ENCODE measurements at regions not wholly inside any gene's neighbourhood (a gene's known extent, or its start where the extent isn't known, plus 50 kb on each side); places are given as distances from the start of the nearest gene placed in this dataset.
A peak's percentile ranks its signal among the peaks of the same experiment; 100 is the strongest.

GRCh38 chr1:239947801-239948200 lies 143.9 kb upstream of the FMN2 start:
- H4K5ac ChIP-seq (ENCODE audit: low read depth, low read length) = no peak overlapping the region
- no peaks in the 10 kb centered on the region for H3K36me3 ChIP-seq (ENCODE audit: control insufficient read depth, insufficient read depth, low read length)
- H4K8ac ChIP-seq (ENCODE audit: low read depth in 2 of 2, low read length in 2 of 2) = no peak overlapping the region
- TF ChIP-seq CEBPB (IDR thresholded peaks at IDR 0.05; ENCODE audit: low read depth, low read length) = no peak
- no peak for TF ChIP-seq MAFK (IDR thresholded peaks at IDR 0.05; ENCODE audit: low read depth, low read length)
- no peak for TF ChIP-seq SMC3 (IDR thresholded peaks at IDR 0.05; ENCODE audit: low read depth, low read length)
- TF ChIP-seq USF2 (IDR thresholded peaks at IDR 0.05; ENCODE audit: low read depth, low read length) = no peak
- TF ChIP-seq CHD1 (IDR thresholded peaks at IDR 0.05; ENCODE audit: low read depth, low read length) = no peak
- TF ChIP-seq NFE2L2 (IDR thresholded peaks at IDR 0.05; ENCODE audit: low read depth, low read length) = no peak
- no peak for TF ChIP-seq ELK1 (IDR thresholded peaks at IDR 0.05; ENCODE audit: borderline replicate concordance, low read depth, low read length)
- no peak for TF ChIP-seq MAZ (IDR thresholded peaks at IDR 0.05; ENCODE audit: borderline replicate concordance, low read depth, low read length)
- no peak for TF ChIP-seq RFX5 (IDR thresholded peaks at IDR 0.05; ENCODE audit: low read depth, low read length)
- no peak for TF ChIP-seq RAD21 (IDR thresholded peaks at IDR 0.05; ENCODE audit: low read length)
- TF ChIP-seq RCOR1 (IDR thresholded peaks at IDR 0.05; ENCODE audit: insufficient replicate concordance, low read length) = no peak
- TF ChIP-seq FOS (IDR thresholded peaks at IDR 0.05; ENCODE audit: low read depth, low read length) = no peak
- no peak for TF ChIP-seq MXI1 (IDR thresholded peaks at IDR 0.05; ENCODE audit: borderline replicate concordance, low read depth, low read length)
- TF ChIP-seq, protein P1, sequence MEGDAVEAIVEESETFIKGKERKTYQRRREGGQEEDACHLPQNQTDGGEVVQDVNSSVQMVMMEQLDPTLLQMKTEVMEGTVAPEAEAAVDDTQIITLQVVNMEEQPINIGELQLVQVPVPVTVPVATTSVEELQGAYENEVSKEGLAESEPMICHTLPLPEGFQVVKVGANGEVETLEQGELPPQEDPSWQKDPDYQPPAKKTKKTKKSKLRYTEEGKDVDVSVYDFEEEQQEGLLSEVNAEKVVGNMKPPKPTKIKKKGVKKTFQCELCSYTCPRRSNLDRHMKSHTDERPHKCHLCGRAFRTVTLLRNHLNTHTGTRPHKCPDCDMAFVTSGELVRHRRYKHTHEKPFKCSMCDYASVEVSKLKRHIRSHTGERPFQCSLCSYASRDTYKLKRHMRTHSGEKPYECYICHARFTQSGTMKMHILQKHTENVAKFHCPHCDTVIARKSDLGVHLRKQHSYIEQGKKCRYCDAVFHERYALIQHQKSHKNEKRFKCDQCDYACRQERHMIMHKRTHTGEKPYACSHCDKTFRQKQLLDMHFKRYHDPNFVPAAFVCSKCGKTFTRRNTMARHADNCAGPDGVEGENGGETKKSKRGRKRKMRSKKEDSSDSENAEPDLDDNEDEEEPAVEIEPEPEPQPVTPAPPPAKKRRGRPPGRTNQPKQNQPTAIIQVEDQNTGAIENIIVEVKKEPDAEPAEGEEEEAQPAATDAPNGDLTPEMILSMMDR (conservative IDR thresholded peaks at IDR 0.05; ENCODE audit: low read depth, low read length) = no peak
- no peak for TF ChIP-seq BHLHE40 (IDR thresholded peaks at IDR 0.05; ENCODE audit: low read depth, low read length)
- no peak for TF ChIP-seq POLR2A (IDR thresholded peaks at IDR 0.05; ENCODE audit: low read depth, low read length)
- no peak overlapping the region for H2AFZ ChIP-seq (replicated peaks; ENCODE audit: low read length, poor library complexity)
- H3K4me1 ChIP-seq (ENCODE audit: control insufficient read depth, insufficient read depth, low read length) = no peaks in the 10 kb centered on the region
- no peak overlapping the region for H2BK5ac ChIP-seq (ENCODE audit: low read depth, low read length, poor library complexity, severe bottlenecking)
- CTCF ChIA-PET = no interaction called here
- ATAC-seq (ENCODE audit: low read depth) = no peak
- no peak overlapping the region for H2BK15ac ChIP-seq (ENCODE audit: low read depth, low read length)
- peak; percentile 16 for DNase-seq
- H3K14ac ChIP-seq (replicated peaks; ENCODE audit: low read depth, low read length) = no peak overlapping the region
- no peak overlapping the region for H3K27ac ChIP-seq (ENCODE audit: insufficient read depth, low read length)
- dilution Hi-C loops (cut with HindIII; ENCODE audit: low sequenced_read_pairs, unreplicated experiment) = no loop called here
- no peak overlapping the region for H2BK20ac ChIP-seq (ENCODE audit: low read depth, low read length)
- H4K20me1 ChIP-seq (ENCODE audit: insufficient read depth, low read length) = no peaks in the 10 kb centered on the region
- no peak overlapping the region for H4K91ac ChIP-seq (ENCODE audit: insufficient read depth, low read depth, low read length)
- no peaks in the 10 kb centered on the region for H3K9me1 ChIP-seq (ENCODE audit: insufficient read depth, low read length)
- H3K9me3 ChIP-seq (ENCODE audit: control insufficient read depth, insufficient read depth, low read length) = no peaks in the 10 kb centered on the region
- no peak overlapping the region for H2AK9ac ChIP-seq (replicated peaks; ENCODE audit: low read depth, low read length, poor library complexity)
- no CpG with 5 or more reads among the region's 2 CpGs for WGBS, 2 experiments (ENCODE audit: extremely low coverage in 2 of 2, insufficient read length in 1 of 2)
- no peaks in the 10 kb centered on the region for H3K79me1 ChIP-seq (ENCODE audit: low read depth in 1 of 2, low read length in 2 of 2)
- no TSS peak for BruUV-seq (replicated peaks)
- no peak overlapping the region for H3K56ac ChIP-seq (ENCODE audit: extremely low read depth, insufficient read depth, low read length)
- H3K4ac ChIP-seq (ENCODE audit: low read depth, low read length) = no peak overlapping the region
- POLR2A ChIA-PET (ENCODE audit: unreplicated experiment) = no interaction called here
- in situ Hi-C loops (cut with MboI; ENCODE audit: low sequenced_read_pairs) = no loop called here
- H3K27me3 ChIP-seq (ENCODE audit: control insufficient read depth, insufficient read depth, low read length) = no peaks in the 10 kb centered on the region
- intact Hi-C loops (cut with micrococcal nuclease) = no loop called here
- H3K4me3 ChIP-seq (ENCODE audit: insufficient read depth, low read depth, low read length) = no peak overlapping the region
- no peak overlapping the region for H3K4me2 ChIP-seq (ENCODE audit: low read depth, low read length)
- no peak overlapping the region for H3K18ac ChIP-seq (ENCODE audit: low read depth, low read length)
- no peak overlapping the region for H3K9ac ChIP-seq (ENCODE audit: low read depth, low read length)
- no peak overlapping the region for H2AK5ac ChIP-seq (ENCODE audit: low read depth, low read length)
- no peak overlapping the region for H2BK120ac ChIP-seq (ENCODE audit: low read depth, low read length)
- no peak overlapping the region; the same call in 1 of the 2 replicates for H3K23ac ChIP-seq (ENCODE audit: low read depth, low read length)

Measured in IMR-90 (cell line).